ENCODE measurements at regions not wholly inside any gene's neighbourhood (a gene's known extent, or its start where the extent isn't known, plus 50 kb on each side); places are given as distances from the start of the nearest gene placed in this dataset.

- Histone ChIP-seq H3K9me3 (ENCODE audit: control insufficient read depth, low read depth, low read length) (no peaks in the 10 kb centered on the region), H3K79me2 (ENCODE audit: insufficient read depth, low read length) (no peaks in the 10 kb centered on the region), H4K8ac (replicated peaks; ENCODE audit: insufficient read length, low read depth, low read length) (no peak overlapping the region), H3T11ph (ENCODE audit: low read length) (no peak overlapping the region), H2BK20ac (ENCODE audit: low read depth, low read length, poor library complexity, severe bottlenecking) (no peak overlapping the region), H4K20me1 (ENCODE audit: control insufficient read depth, insufficient read depth, insufficient read length) (no peaks in the 10 kb centered on the region), H3K18ac (ENCODE audit: insufficient read length, low read depth, low read length) (no peak overlapping the region), H3K27me3 (ENCODE audit: insufficient read depth, low read length) (no peaks in the 10 kb centered on the region), H4K91ac (ENCODE audit: insufficient read length, low read depth, low read length) (no peak overlapping the region), H2BK5ac (ENCODE audit: insufficient read length, low read length) (no peak overlapping the region), H3K79me1 (ENCODE audit: insufficient read depth, low read depth, low read length, poor library complexity, severe bottlenecking) (no peaks in the 10 kb centered on the region), H3K4ac (ENCODE audit: low read depth, low read length) (no peak overlapping the region), H2BK12ac (ENCODE audit: insufficient read length, low read depth, low read length) (no peak overlapping the region), H2AK5ac (ENCODE audit: insufficient read length, low read length) (no peak overlapping the region), H2AFZ (ENCODE audit: low read length) (no peak overlapping the region), H2BK120ac (ENCODE audit: low read depth, low read length, poor library complexity, severe bottlenecking) (no peak overlapping the region), H3K4me1 (ENCODE audit: insufficient read depth, low read length) (no peaks in the 10 kb centered on the region), H3K27ac (ENCODE audit: insufficient read length, low read depth, low read length) (no peak overlapping the region), H3K14ac (ENCODE audit: insufficient read depth, low read length) (no peak overlapping the region), H3K4me2 (ENCODE audit: insufficient read depth, insufficient read length, low read length) (no peak overlapping the region), H3K23ac (ENCODE audit: insufficient read length, low read depth, low read length) (no peak overlapping the region), H3K23me2 (ENCODE audit: insufficient read length, low read depth, low read length, poor library complexity, severe bottlenecking) (no peaks in the 10 kb centered on the region), H2BK15ac (ENCODE audit: low read depth, low read length) (no peak overlapping the region), H3K9ac (ENCODE audit: extremely low read depth, insufficient read length, low read length) (no peak overlapping the region), H3K56ac (ENCODE audit: insufficient read length, low read depth, low read length) (no peak overlapping the region), H4K5ac (ENCODE audit: insufficient read length, low read depth, low read length) (no peak overlapping the region)
- H3K4me3 Mint-ChIP-seq, result no peak overlapping the region
- H3K27ac Mint-ChIP-seq, result no peak overlapping the region
- DNase-seq, result no peak
- H3K9me3 Mint-ChIP-seq, result peaks cover 3% of the 10 kb centered on the region in 2 experiments; a peak in 2 of 5 replicates
- TF ChIP-seq, protein P1, sequence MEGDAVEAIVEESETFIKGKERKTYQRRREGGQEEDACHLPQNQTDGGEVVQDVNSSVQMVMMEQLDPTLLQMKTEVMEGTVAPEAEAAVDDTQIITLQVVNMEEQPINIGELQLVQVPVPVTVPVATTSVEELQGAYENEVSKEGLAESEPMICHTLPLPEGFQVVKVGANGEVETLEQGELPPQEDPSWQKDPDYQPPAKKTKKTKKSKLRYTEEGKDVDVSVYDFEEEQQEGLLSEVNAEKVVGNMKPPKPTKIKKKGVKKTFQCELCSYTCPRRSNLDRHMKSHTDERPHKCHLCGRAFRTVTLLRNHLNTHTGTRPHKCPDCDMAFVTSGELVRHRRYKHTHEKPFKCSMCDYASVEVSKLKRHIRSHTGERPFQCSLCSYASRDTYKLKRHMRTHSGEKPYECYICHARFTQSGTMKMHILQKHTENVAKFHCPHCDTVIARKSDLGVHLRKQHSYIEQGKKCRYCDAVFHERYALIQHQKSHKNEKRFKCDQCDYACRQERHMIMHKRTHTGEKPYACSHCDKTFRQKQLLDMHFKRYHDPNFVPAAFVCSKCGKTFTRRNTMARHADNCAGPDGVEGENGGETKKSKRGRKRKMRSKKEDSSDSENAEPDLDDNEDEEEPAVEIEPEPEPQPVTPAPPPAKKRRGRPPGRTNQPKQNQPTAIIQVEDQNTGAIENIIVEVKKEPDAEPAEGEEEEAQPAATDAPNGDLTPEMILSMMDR (conservative IDR thresholded peaks at IDR 0.05), result no peak
- no CpG with 5 or more reads among the region's 1 CpG for WGBS (ENCODE audit: extremely low coverage, insufficient read length, low lambda C conversion rate)
- H3K27me3 Mint-ChIP-seq (ENCODE audit: low read depth), result no peaks in the 10 kb centered on the region
- no peaks in the 10 kb centered on the region; a peak in 1 of 4 replicates for H3K4me1 Mint-ChIP-seq
- peaks cover 0 to 4% (median 0%) of the 10 kb centered on the region in 3 experiments; a peak in 2 of 7 replicates for H3K36me3 Mint-ChIP-seq (ENCODE audit: insufficient read depth in 1 of 3, low read depth in 3 of 3)
Observed at GRCh38 chr2:185245806-185246205, 492.8 kb upstream of the FSIP2 start.

All from H9 (cell line).